ENCODE measurements at regions not wholly inside any gene's neighbourhood (a gene's known extent, or its start where the extent isn't known, plus 50 kb on each side); places are given as distances from the start of the nearest gene placed in this dataset.

DNA sequence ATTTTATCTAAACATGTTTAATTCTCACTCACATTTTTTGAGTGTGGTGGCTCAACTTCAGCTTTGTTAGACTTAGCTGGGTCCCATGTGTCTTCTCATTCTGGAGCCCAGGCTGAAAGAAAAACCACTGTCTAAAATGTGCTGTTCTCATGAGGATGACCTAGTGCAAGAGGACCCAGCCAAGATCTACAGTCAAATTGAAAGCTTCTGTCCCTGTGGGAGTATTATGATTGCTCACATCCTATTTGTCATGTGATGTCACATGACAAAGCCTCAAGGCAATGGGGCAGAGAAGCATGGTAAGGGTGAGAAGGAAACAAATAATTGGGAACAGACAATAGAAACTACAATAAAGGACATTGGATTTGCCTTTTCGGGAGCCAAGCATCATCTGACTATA lies 113.4 kb upstream of the ASTN2 start:
- intact Hi-C loops (cut with micrococcal nuclease; ENCODE audit: unreplicated experiment): no loop called here
- BruUV-seq (replicated peaks): no TSS peak
- 0% methylated on average over 1 of the region's 1 CpG for WGBS (ENCODE audit: insufficient coverage, insufficient replicate concordance, low lambda C conversion rate, missing lambda C conversion rate)
- no peak overlapping the region for H2AFZ ChIP-seq (ENCODE audit: control insufficient read depth, low read depth, low read length)
- H3K27me3 ChIP-seq (replicated peaks in 1 of 2; ENCODE audit: control insufficient read depth in 2 of 2, insufficient read depth in 2 of 2, low read length in 1 of 2): no peaks in the 10 kb centered on the region
- no peaks in the 10 kb centered on the region for H3K79me2 ChIP-seq (ENCODE audit: control insufficient read depth, insufficient read depth, low read length)
- no peak; the same call in 2 of the 3 replicates for ATAC-seq
- H3K4me1 ChIP-seq (ENCODE audit: control insufficient read depth, insufficient read depth, low read length): no peaks in the 10 kb centered on the region
- H3K27ac ChIP-seq (ENCODE audit: control insufficient read depth, insufficient read depth): no peak overlapping the region
- no peaks in the 10 kb centered on the region for H3K36me3 ChIP-seq (ENCODE audit: control insufficient read depth in 2 of 2, insufficient read depth in 2 of 2, low read length in 1 of 2)
- POLR2A ChIA-PET: no interaction called here
- DNase-seq (ENCODE audit: low read depth, low spot score): no peak
- in situ Hi-C loops (cut with MboI): no loop called here
- no peak for FAIRE-seq
- CTCF ChIA-PET: interaction anchor here (0.6 to 1.6 kb wide), 2 partner anchors 29 to 1006 kb away, joined by 3 to 5 read pairs; no protein-coding TSS in a partner anchor
- H3K9ac ChIP-seq (ENCODE audit: control insufficient read depth, insufficient read depth, low read length): no peak overlapping the region
- SMC1A ChIA-PET (ENCODE audit: uncharacterized antibody, unreplicated experiment): interaction anchor here (1.0 kb wide), 1 partner anchor 84 kb away, joined by 4 read pairs; no protein-coding TSS in a partner anchor
- no peaks in the 10 kb centered on the region; the same call in 1 of the 2 replicates for H4K20me1 ChIP-seq (ENCODE audit: control insufficient read depth, insufficient read depth)
- TF ChIP-seq KAT2A (conservative IDR thresholded peaks at IDR 0.05; ENCODE audit: control insufficient read depth, low read depth, low read length) (no peak), TCF7 (IDR thresholded peaks at IDR 0.05; ENCODE audit: borderline replicate concordance) (no peak), CBX3 (IDR thresholded peaks at IDR 0.05; ENCODE audit: borderline replicate concordance, low read depth) (no peak), SREBF2 (IDR thresholded peaks at IDR 0.05; ENCODE audit: low read length) (no peak)
- TF ChIP-seq, protein P1, sequence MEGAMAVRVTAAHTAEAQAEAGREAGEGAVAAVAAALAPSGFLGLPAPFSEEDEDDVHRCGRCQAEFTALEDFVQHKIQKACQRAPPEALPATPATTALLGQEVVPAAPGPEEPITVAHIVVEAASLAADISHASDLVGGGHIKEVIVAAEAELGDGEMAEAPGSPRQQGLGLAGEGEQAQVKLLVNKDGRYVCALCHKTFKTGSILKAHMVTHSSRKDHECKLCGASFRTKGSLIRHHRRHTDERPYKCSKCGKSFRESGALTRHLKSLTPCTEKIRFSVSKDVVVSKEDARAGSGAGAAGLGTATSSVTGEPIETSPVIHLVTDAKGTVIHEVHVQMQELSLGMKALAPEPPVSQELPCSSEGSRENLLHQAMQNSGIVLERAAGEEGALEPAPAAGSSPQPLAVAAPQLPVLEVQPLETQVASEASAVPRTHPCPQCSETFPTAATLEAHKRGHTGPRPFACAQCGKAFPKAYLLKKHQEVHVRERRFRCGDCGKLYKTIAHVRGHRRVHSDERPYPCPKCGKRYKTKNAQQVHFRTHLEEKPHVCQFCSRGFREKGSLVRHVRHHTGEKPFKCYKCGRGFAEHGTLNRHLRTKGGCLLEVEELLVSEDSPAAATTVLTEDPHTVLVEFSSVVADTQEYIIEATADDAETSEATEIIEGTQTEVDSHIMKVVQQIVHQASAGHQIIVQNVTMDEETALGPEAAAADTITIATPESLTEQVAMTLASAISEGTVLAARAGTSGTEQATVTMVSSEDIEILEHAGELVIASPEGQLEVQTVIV (IDR thresholded peaks at IDR 0.05; ENCODE audit: borderline replicate concordance, partially characterized antibody): no peak
- TF ChIP-seq, protein P2, sequence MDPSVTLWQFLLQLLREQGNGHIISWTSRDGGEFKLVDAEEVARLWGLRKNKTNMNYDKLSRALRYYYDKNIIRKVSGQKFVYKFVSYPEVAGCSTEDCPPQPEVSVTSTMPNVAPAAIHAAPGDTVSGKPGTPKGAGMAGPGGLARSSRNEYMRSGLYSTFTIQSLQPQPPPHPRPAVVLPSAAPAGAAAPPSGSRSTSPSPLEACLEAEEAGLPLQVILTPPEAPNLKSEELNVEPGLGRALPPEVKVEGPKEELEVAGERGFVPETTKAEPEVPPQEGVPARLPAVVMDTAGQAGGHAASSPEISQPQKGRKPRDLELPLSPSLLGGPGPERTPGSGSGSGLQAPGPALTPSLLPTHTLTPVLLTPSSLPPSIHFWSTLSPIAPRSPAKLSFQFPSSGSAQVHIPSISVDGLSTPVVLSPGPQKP (IDR thresholded peaks at IDR 0.05; ENCODE audit: low read depth, low read length): no peak
- RAD21 ChIA-PET (ENCODE audit: unreplicated experiment): no interaction called here
- H3K9me3 ChIP-seq (replicated peaks; ENCODE audit: control insufficient read depth, insufficient read depth, low read length): no peaks in the 10 kb centered on the region
- no peak overlapping the region for H3K4me3 ChIP-seq
- H3K4me2 ChIP-seq (ENCODE audit: control insufficient read depth, insufficient read depth): no peak overlapping the region
